Skeletal muscle tissue (tissue), 3 donors: ENCODE measurements at regions not wholly inside any gene's neighbourhood (a gene's known extent, or its start where the extent isn't known, plus 50 kb on each side); places are given as distances from the start of the nearest gene placed in this dataset.

ENCODE experiments used
- H3K27ac ChIP-seq: one replicate; pipeline ENCODE4 v1.7.0; 2013; ENCODE audit warnings: mild to moderate bottlenecking, low read depth, low read length, inconsistent platforms
- H3K27me3 ChIP-seq, 3 donors: one replicate each; pipeline ENCODE4 v1.7.0; 2013; ENCODE audit warnings: low read length in 3 of 3; ENCODE audit not compliant: control insufficient read depth in 3 of 3, insufficient read depth in 3 of 3
- H3K36me3 ChIP-seq, 3 donors: one replicate each; pipeline ENCODE4 v1.7.0; 2013; ENCODE audit warnings: low read length in 3 of 3; ENCODE audit not compliant: control insufficient read depth in 3 of 3, insufficient read depth in 3 of 3
- H3K4me1 ChIP-seq, 3 donors: one replicate each; pipeline ENCODE4 v1.7.0; 2013; ENCODE audit warnings: low read length in 3 of 3, mild to moderate bottlenecking in 3 of 3; ENCODE audit not compliant: control insufficient read depth in 3 of 3, insufficient read depth in 3 of 3
- H3K4me3 ChIP-seq, 3 donors: one replicate each; pipeline ENCODE4 v1.7.0; 2013; ENCODE audit warnings: low read length in 3 of 3
- H3K9ac ChIP-seq, 3 donors: one replicate each; pipeline ENCODE4 v1.7.0; 2013; ENCODE audit warnings: low read length in 3 of 3, mild to moderate bottlenecking in 3 of 3, moderate library complexity in 2 of 3, low read depth in 1 of 3
- H3K9me3 ChIP-seq, 3 donors: one replicate each; pipeline ENCODE4 v1.7.0; 2013; ENCODE audit warnings: low read length in 3 of 3; ENCODE audit not compliant: control insufficient read depth in 3 of 3
- donor health status: Osteomylitis.

GRCh38 chr2:128798502-128799283, 480.0 kb upstream of the HS6ST1 start:
- Histone ChIP-seq H3K36me3 (no peaks in the 10 kb centered on the region), H3K27ac (peak overlapping the region; percentile 93), H3K4me1 (peaks cover 11 to 27% (median 19%) of the 10 kb centered on the region in 3 donors), H3K9ac (peak overlapping the region in 2 of 3 donors; percentile 1 to 50), H3K4me3 (peak overlapping the region; percentile 14 to 35 (median 31)), H3K27me3 (no peaks in the 10 kb centered on the region), H3K9me3 (no peaks in the 10 kb centered on the region)

GRCh38 chr2:128799284-128799552, 480.6 kb upstream of the HS6ST1 start:
- peaks cover 11 to 27% (median 19%) of the 10 kb centered on the region in 3 donors for H3K4me1 ChIP-seq
- no peaks in the 10 kb centered on the region for H3K9me3 ChIP-seq
- no peaks in the 10 kb centered on the region for H3K36me3 ChIP-seq
- peak overlapping the region in 1 of 3 donors; percentile 35 for H3K4me3 ChIP-seq
- peak overlapping the region in 2 of 3 donors; percentile 1 to 50 for H3K9ac ChIP-seq
- no peaks in the 10 kb centered on the region for H3K27me3 ChIP-seq
- peak overlapping the region; percentile 93 for H3K27ac ChIP-seq

- H3K9ac ChIP-seq, result peak overlapping the region in 1 of 3 donors; percentile 50
- peaks cover 11 to 27% (median 19%) of the 10 kb centered on the region in 3 donors for H3K4me1 ChIP-seq
- peak overlapping the region; percentile 93 for H3K27ac ChIP-seq
- no peaks in the 10 kb centered on the region for H3K36me3 ChIP-seq
- H3K9me3 ChIP-seq, result no peaks in the 10 kb centered on the region
- no peak overlapping the region for H3K4me3 ChIP-seq
- no peaks in the 10 kb centered on the region for H3K27me3 ChIP-seq
Observed at GRCh38 chr2:128799730-128800129, 481.1 kb upstream of the HS6ST1 start.

- no peak overlapping the region for H3K4me3 ChIP-seq
- no peaks in the 10 kb centered on the region for H3K27me3 ChIP-seq
- H3K27ac ChIP-seq, result no peak overlapping the region
- peaks cover 11 to 27% (median 19%) of the 10 kb centered on the region in 3 donors for H3K4me1 ChIP-seq
- H3K9me3 ChIP-seq, result no peaks in the 10 kb centered on the region
- H3K36me3 ChIP-seq, result no peaks in the 10 kb centered on the region
- peak overlapping the region in 1 of 3 donors; percentile 25 for H3K9ac ChIP-seq
Observed at GRCh38 chr2:128801576-128801975, 482.9 kb upstream of the HS6ST1 start.

GRCh38 chr2:128803222-128803621, 484.6 kb upstream of the HS6ST1 start:
- H3K9ac ChIP-seq, result no peak overlapping the region
- H3K27me3 ChIP-seq, result no peaks in the 10 kb centered on the region
- no peak overlapping the region for H3K4me3 ChIP-seq
- H3K36me3 ChIP-seq, result no peaks in the 10 kb centered on the region
- H3K4me1 ChIP-seq, result peaks cover 11 to 23% (median 17%) of the 10 kb centered on the region in 3 donors
- no peak overlapping the region for H3K27ac ChIP-seq
- no peaks in the 10 kb centered on the region for H3K9me3 ChIP-seq

GRCh38 chr2:128805237-128805636, 486.6 kb upstream of the HS6ST1 start:
- Histone ChIP-seq H3K27ac (no peak overlapping the region), H3K27me3 (no peaks in the 10 kb centered on the region), H3K9ac (no peak overlapping the region)

GRCh38 chr2:128805918-128806317, 487.2 kb upstream of the HS6ST1 start:
- no peaks in the 10 kb centered on the region for H3K36me3 ChIP-seq
- H3K27ac ChIP-seq, result no peak overlapping the region
- no peaks in the 10 kb centered on the region for H3K27me3 ChIP-seq
- peaks cover 0 to 18% (median 14%) of the 10 kb centered on the region in 3 donors for H3K4me1 ChIP-seq
- no peak overlapping the region for H3K4me3 ChIP-seq
- no peak overlapping the region for H3K9ac ChIP-seq
- H3K9me3 ChIP-seq, result no peaks in the 10 kb centered on the region

More at GRCh38 chr2:128805237-128805636, 486.6 kb upstream of the HS6ST1 start:
- Histone ChIP-seq H3K4me1 (peaks cover 0 to 18% (median 14%) of the 10 kb centered on the region in 3 donors), H3K9me3 (no peaks in the 10 kb centered on the region), H3K36me3 (no peaks in the 10 kb centered on the region), H3K4me3 (no peak overlapping the region)

GRCh38 chr2:128807317-128807716, 488.6 kb upstream of the HS6ST1 start:
- Histone ChIP-seq H3K4me3 (no peak overlapping the region), H3K9me3 (no peaks in the 10 kb centered on the region), H3K4me1 (peaks cover 0 to 18% (median 14%) of the 10 kb centered on the region in 3 donors), H3K9ac (no peak overlapping the region), H3K27me3 (no peaks in the 10 kb centered on the region), H3K27ac (no peak overlapping the region), H3K36me3 (no peaks in the 10 kb centered on the region)

- Histone ChIP-seq H3K9ac (peak overlapping the region in 2 of 3 donors; percentile 7 to 50), H3K27ac (peak overlapping the region; percentile 90), H3K36me3 (no peaks in the 10 kb centered on the region), H3K4me3 (peak overlapping the region; percentile 5 to 24 (median 22)), H3K9me3 (no peaks in the 10 kb centered on the region), H3K4me1 (peaks cover 0 to 18% (median 14%) of the 10 kb centered on the region in 3 donors), H3K27me3 (no peaks in the 10 kb centered on the region)
Observed at GRCh38 chr2:128808462-128809258, 490.0 kb upstream of the HS6ST1 start.

- no peak overlapping the region for H3K9ac ChIP-seq
- peaks cover 0 to 18% (median 14%) of the 10 kb centered on the region in 3 donors for H3K4me1 ChIP-seq
- no peaks in the 10 kb centered on the region for H3K36me3 ChIP-seq
- no peaks in the 10 kb centered on the region for H3K9me3 ChIP-seq
- H3K27me3 ChIP-seq, result no peaks in the 10 kb centered on the region
- H3K27ac ChIP-seq, result peak overlapping the region; percentile 90
- H3K4me3 ChIP-seq, result no peak overlapping the region
Observed at GRCh38 chr2:128809259-128809636, 490.6 kb upstream of the HS6ST1 start.
